ENCODE measurements at regions not wholly inside any gene's neighbourhood (a gene's known extent, or its start where the extent isn't known, plus 50 kb on each side); places are given as distances from the start of the nearest gene placed in this dataset.

DNA sequence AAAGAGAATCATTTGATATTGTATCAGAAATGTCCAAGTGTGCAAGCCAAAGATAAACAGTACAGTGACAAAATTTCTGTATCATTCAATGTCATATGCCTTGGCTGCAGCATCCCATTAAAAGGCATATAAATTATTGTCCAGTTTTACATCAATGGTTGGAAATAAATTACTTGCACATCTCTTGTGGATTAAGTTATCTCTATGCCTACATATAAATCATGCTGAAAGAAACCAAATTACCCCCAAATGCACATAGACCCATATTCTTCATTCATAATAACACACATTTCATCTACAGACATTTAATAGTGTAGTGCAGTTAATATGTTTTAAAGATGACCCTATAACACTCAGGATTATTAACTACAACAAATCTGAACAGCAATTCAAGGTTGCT, 1415.7 kb upstream of the PCDH9 start:
- Mint-ChIP-seq H3K27me3 (no peaks in the 10 kb centered on the region), H3K27ac (no peak overlapping the region), H3K36me3 (ENCODE audit: low read depth) (no peaks in the 10 kb centered on the region), H3K4me3 (no peak overlapping the region), H3K9me3 (peaks cover 8% of the 10 kb centered on the region), H3K4me1 (ENCODE audit: low read depth) (no peaks in the 10 kb centered on the region)
- ChIA-PET CTCF (no interaction called here), POLR2A (no interaction called here)
- DNase-seq (no peak), ATAC-seq (no peak)
- TF ChIP-seq, protein P1, sequence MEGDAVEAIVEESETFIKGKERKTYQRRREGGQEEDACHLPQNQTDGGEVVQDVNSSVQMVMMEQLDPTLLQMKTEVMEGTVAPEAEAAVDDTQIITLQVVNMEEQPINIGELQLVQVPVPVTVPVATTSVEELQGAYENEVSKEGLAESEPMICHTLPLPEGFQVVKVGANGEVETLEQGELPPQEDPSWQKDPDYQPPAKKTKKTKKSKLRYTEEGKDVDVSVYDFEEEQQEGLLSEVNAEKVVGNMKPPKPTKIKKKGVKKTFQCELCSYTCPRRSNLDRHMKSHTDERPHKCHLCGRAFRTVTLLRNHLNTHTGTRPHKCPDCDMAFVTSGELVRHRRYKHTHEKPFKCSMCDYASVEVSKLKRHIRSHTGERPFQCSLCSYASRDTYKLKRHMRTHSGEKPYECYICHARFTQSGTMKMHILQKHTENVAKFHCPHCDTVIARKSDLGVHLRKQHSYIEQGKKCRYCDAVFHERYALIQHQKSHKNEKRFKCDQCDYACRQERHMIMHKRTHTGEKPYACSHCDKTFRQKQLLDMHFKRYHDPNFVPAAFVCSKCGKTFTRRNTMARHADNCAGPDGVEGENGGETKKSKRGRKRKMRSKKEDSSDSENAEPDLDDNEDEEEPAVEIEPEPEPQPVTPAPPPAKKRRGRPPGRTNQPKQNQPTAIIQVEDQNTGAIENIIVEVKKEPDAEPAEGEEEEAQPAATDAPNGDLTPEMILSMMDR (IDR thresholded peaks at IDR 0.05), result no peak
- intact Hi-C loops (cut with micrococcal nuclease), result no loop called here

DNA sequence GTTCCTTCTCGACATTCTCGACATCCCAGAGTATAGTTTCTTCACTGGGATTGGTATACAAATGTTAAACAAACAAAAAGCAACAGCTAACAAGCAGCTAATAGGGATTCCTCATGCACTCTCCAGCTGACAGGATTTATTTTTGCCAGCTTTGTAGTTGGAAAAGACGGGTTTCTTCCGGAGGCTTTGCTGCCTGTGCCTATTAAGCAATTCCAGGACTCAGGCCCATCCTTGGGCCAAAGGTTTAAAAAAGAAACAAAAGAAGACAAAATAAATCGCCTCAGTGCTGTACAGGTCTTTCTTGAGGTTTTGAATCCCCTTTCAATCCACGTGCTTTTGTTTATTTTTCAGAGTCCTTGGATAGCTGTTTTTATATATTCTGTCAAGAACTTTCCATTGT, 1414.5 kb upstream of the PCDH9 start:
- TF ChIP-seq, protein P1 (IDR thresholded peaks at IDR 0.05), result no peak
- H3K27ac Mint-ChIP-seq, result no peak overlapping the region
- no peaks in the 10 kb centered on the region for H3K27me3 Mint-ChIP-seq
- H3K36me3 Mint-ChIP-seq (ENCODE audit: low read depth), result no peaks in the 10 kb centered on the region
- intact Hi-C loops (cut with micrococcal nuclease), result no loop called here
- no peaks in the 10 kb centered on the region for H3K4me1 Mint-ChIP-seq (ENCODE audit: low read depth)
- DNase-seq (no peak), ATAC-seq (no peak)
- no peak overlapping the region for H3K4me3 Mint-ChIP-seq
- POLR2A ChIA-PET, result no interaction called here
- H3K9me3 Mint-ChIP-seq, result peaks cover 8% of the 10 kb centered on the region
- CTCF ChIA-PET, result no interaction called here

DNA sequence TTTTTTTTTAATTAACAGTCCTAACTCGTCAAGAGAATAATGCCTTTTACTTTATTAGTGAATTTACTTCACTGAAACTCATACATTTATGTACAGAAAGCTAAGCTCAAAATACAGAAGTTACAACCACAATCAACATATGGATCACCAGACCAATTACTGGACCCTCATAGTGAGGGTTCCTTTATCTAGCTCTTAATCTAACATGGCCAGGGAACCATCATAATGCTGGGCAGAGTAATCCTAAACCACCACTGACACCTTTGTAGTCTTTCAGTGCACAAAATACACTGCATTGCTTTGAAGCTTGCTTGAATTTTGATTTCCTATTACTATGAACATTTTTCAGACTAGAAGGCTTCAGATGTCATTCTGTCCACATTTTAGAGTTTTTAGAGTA, 1406.6 kb upstream of the PCDH9 start:
- DNase-seq, result no peak
- ChIA-PET CTCF (no interaction called here), POLR2A (no interaction called here)
- no peaks in the 10 kb centered on the region for H3K4me1 Mint-ChIP-seq (ENCODE audit: low read depth)
- intact Hi-C loops (cut with micrococcal nuclease), result no loop called here
- H3K36me3 Mint-ChIP-seq (ENCODE audit: low read depth), result no peaks in the 10 kb centered on the region
- H3K4me3 Mint-ChIP-seq, result no peak overlapping the region
- no peak overlapping the region for H3K27ac Mint-ChIP-seq
- ATAC-seq, result no peak
- H3K27me3 Mint-ChIP-seq, result no peaks in the 10 kb centered on the region
- H3K9me3 Mint-ChIP-seq, result no peaks in the 10 kb centered on the region
- TF ChIP-seq, protein P1 (IDR thresholded peaks at IDR 0.05), result no peak

- CTCF ChIA-PET, result no interaction called here
- no peak for ATAC-seq
- no peaks in the 10 kb centered on the region for H3K9me3 Mint-ChIP-seq
These were observed 1398.9 kb upstream of the PCDH9 start for GRCh38 chr13:68628994-68629393.

GRCh38 chr13:68627379-68627778, 1397.2 kb upstream of the PCDH9 start:
- ATAC-seq (no peak), DNase-seq (no peak)
- Mint-ChIP-seq H3K36me3 (ENCODE audit: low read depth) (no peaks in the 10 kb centered on the region), H3K4me1 (ENCODE audit: low read depth) (no peaks in the 10 kb centered on the region), H3K4me3 (no peak overlapping the region), H3K27me3 (no peaks in the 10 kb centered on the region), H3K27ac (no peak overlapping the region), H3K9me3 (peaks cover 6% of the 10 kb centered on the region)
- CTCF ChIA-PET, result no interaction called here
- intact Hi-C loops (cut with micrococcal nuclease), result no loop called here
- TF ChIP-seq, protein P1 (IDR thresholded peaks at IDR 0.05), result no peak
- POLR2A ChIA-PET, result no interaction called here

More at GRCh38 chr13:68628994-68629393, 1398.9 kb upstream of the PCDH9 start:
- intact Hi-C loops (cut with micrococcal nuclease), result no loop called here
- Mint-ChIP-seq H3K4me1 (ENCODE audit: low read depth) (no peaks in the 10 kb centered on the region), H3K4me3 (no peak overlapping the region), H3K27ac (no peak overlapping the region), H3K27me3 (no peaks in the 10 kb centered on the region), H3K36me3 (ENCODE audit: low read depth) (no peaks in the 10 kb centered on the region)
- POLR2A ChIA-PET, result no interaction called here
- DNase-seq, result no peak
- TF ChIP-seq, protein P1 (IDR thresholded peaks at IDR 0.05), result no peak

Data from activated CD8-positive, alpha-beta T cell treated with anti-CD3 and anti-CD28 coated beads for 36 hours (primary cell).